GM12873 (cell line): ENCODE measurements at regions not wholly inside any gene's neighbourhood (a gene's known extent, or its start where the extent isn't known, plus 50 kb on each side); places are given as distances from the start of the nearest gene placed in this dataset.

Experiments used
- CTCF ChIP-seq: IDR thresholded peaks from 2 replicates; pipeline ENCODE4 v1.5.1; 2012; ENCODE audit warnings: low read depth, mild to moderate bottlenecking, moderate library complexity, low read length, control low read depth; ENCODE audit not compliant: insufficient read depth; ENCODE audit errors: missing control alignments

GRCh38 chr1:38579056-38579455, 280.5 kb downstream of the RRAGC start:
- no peak for TF ChIP-seq CTCF

GRCh38 chr1:38578271-38578951, 281.2 kb downstream of the RRAGC start:
- TF ChIP-seq CTCF: no peak

GRCh38 chr1:38577937-38578270, 281.7 kb downstream of the RRAGC start:
- TF ChIP-seq CTCF: no peak

GRCh38 chr1:38577385-38577784, 282.2 kb downstream of the RRAGC start:
- no peak for TF ChIP-seq CTCF

GRCh38 chr1:38576241-38576640, 283.3 kb downstream of the RRAGC start:
- no peak for TF ChIP-seq CTCF

GRCh38 chr1:38571726-38572125, 287.8 kb downstream of the RRAGC start:
- no peak for TF ChIP-seq CTCF

GRCh38 chr1:38570657-38570975, 289.0 kb downstream of the RRAGC start:
- no peak for TF ChIP-seq CTCF
